HepG2 (cell line): ENCODE measurements at regions not wholly inside any gene's neighbourhood (a gene's known extent, or its start where the extent isn't known, plus 50 kb on each side); places are given as distances from the start of the nearest gene placed in this dataset.

Experiments used
- ATAC-seq: fragments of 200-7000 bp; cut with Tn5 transposase; 3 replicates; pipeline ENCODE4 v1.9.1; 2020; ENCODE audit warnings: mild to moderate bottlenecking, moderate library complexity
- BruUV-seq: library from RNA; stranded (reverse); fragments of 400-500 nt; replicated peaks from 2 replicates; lab custom pipeline; 2021; lab: Mats Ljungman, UMichigan
- CTCF ChIA-PET: fragments of 300-600 bp; formaldehyde crosslinking; extraction: SDS; loops from one replicate; lab custom pipeline; 2021; ENCODE audit warnings: low total read pairs, inconsistent platforms, low intra/inter-chr PET ratio; lab: Yijun Ruan, JAX
- POLR2A ChIA-PET: fragments of 350-600 bp; sonication (Branson Sonifier 250); formaldehyde crosslinking; loops from one replicate; lab custom pipeline; 2020; ENCODE audit warnings: antibody characterized with exemption, inconsistent platforms; lab: Yijun Ruan, JAX
- DNase-seq: peaks from one replicate; pipeline ENCODE4 v3.0.0-alpha.2; 2015; ENCODE audit warnings: low spot score
- FAIRE-seq: peaks from 3 replicates; lab custom pipeline; 2011; peaks lifted over from hg19 to GRCh38; lab: Jason Lieb, UNC
- H2AFZ ChIP-seq: one replicate; pipeline ENCODE4 v1.6.1; 2011; ENCODE audit warnings: low read length, inconsistent platforms
- H3K27ac ChIP-seq: fragments of 300-600 bp; 3 replicates; pipeline ENCODE4 v1.8.0; 2011; ENCODE audit warnings: mixed run types, mild to moderate bottlenecking, mixed read lengths, low read length, inconsistent platforms; ENCODE audit not compliant: insufficient read depth; ENCODE audit errors: extremely low read length
- H3K27me3 ChIP-seq, 2 experiments: fragments of 200-600 bp in 1 of 2; 2 replicates in 1 of 2; 3 replicates in 1 of 2; pipeline versions ENCODE4 v1.6.0 to v1.8.0; 2011; ENCODE audit warnings: low read length in 2 of 2, mild to moderate bottlenecking in 2 of 2, moderate library complexity in 2 of 2, inconsistent platforms in 1 of 2; ENCODE audit not compliant: insufficient read depth in 2 of 2, control insufficient read depth in 1 of 2
- H3K36me3 ChIP-seq, 2 experiments: fragments of 200-600 bp in 1 of 2; replicated peaks in 1 of 2; 2 replicates in 1 of 2; 3 replicates in 1 of 2; pipeline versions ENCODE4 v1.5.1 to v1.8.0; 2011; ENCODE audit warnings: low read length in 2 of 2, inconsistent platforms in 1 of 2; ENCODE audit not compliant: insufficient read depth in 2 of 2, control insufficient read depth in 1 of 2
- H3K4me1 ChIP-seq: 2 replicates; pipeline ENCODE4 v1.5.1; 2012; ENCODE audit warnings: low read length, inconsistent platforms; ENCODE audit not compliant: insufficient read depth
- H3K4me2 ChIP-seq: 2 replicates; pipeline ENCODE4 v1.6.0; 2011; ENCODE audit warnings: low read depth, low read length, inconsistent platforms
- H3K4me3 ChIP-seq, 3 experiments: fragments of 200-600 bp in 1 of 3; sonication (generic), shearing (Covaris generic) in 1 of 3; replicated peaks in 1 of 3; 2 replicates each; pipeline ENCODE4 v1.5.1; 2011 to 2016; ENCODE audit warnings: low read length in 3 of 3, inconsistent platforms in 2 of 3, low read depth in 2 of 3, mild to moderate bottlenecking in 2 of 3, control low read depth in 1 of 3, mixed read lengths in 1 of 3; ENCODE audit not compliant: insufficient read depth in 1 of 3
- H3K79me2 ChIP-seq: one replicate; pipeline ENCODE4 v1.6.1; 2011; ENCODE audit warnings: low read length, inconsistent platforms; ENCODE audit not compliant: insufficient read depth
- H3K9ac ChIP-seq: 2 replicates; pipeline ENCODE4 v1.6.0; 2011; ENCODE audit warnings: mild to moderate bottlenecking, low read depth, low read length, inconsistent platforms; ENCODE audit not compliant: insufficient read depth
- H3K9me3 ChIP-seq: 2 replicates; pipeline ENCODE4 v1.5.1; 2012; ENCODE audit warnings: mild to moderate bottlenecking, low read length
- H4K20me1 ChIP-seq: 2 replicates; pipeline ENCODE4 v1.6.0; 2011; ENCODE audit warnings: inconsistent platforms, mild to moderate bottlenecking, low read length, moderate library complexity; ENCODE audit not compliant: insufficient read depth
- FOXO4 ChIP-seq: sonication (generic); formaldehyde crosslinking; conservative IDR thresholded peaks from 2 replicates; pipeline ENCODE4 v1.8.1; 2023; ENCODE audit warnings: missing genetic modification reagents
- RXRA ChIP-seq: sonication (generic); formaldehyde crosslinking; IDR thresholded peaks from 2 replicates; pipeline ENCODE4 v1.5.1; 2020; ENCODE audit warnings: missing genetic modification reagents
- SOX13 ChIP-seq, 3 experiments: fragments of 450-650 bp in 1 of 3; sonication (generic) in 1 of 3; formaldehyde crosslinking in 1 of 3; IDR thresholded peaks in 2 of 3; conservative IDR thresholded peaks in 1 of 3; 2 replicates each; pipeline versions ENCODE4 v1.5.0 to v1.6.1; 2016 to 2020; ENCODE audit warnings: antibody characterized with exemption in 1 of 3, mild to moderate bottlenecking in 1 of 3, missing compliant biosample characterization in 1 of 3, missing genetic modification reagents in 1 of 3, moderate library complexity in 1 of 3
- ZNF329 ChIP-seq: sonication (generic); formaldehyde crosslinking; IDR thresholded peaks from 2 replicates; pipeline ENCODE4 v1.9.0; 2021; ENCODE audit warnings: low read depth, mild to moderate bottlenecking, missing genetic modification reagents
- WGBS: methylation state at CpG from one replicate; pipeline ENCODE4 v1.1.6; 2017; ENCODE audit warnings: low lambda C conversion rate; 5-methylcytosine and 5-hydroxymethylcytosine counted together
- in situ Hi-C: cut with HindIII; loops from 2 replicates; pipeline ENCODE4 v1.10.0; 2017; ENCODE audit warnings: low pct_unique_long_range_greater_than_20kb; ENCODE audit not compliant: extremely low pct_ligation_motif_present
- intact Hi-C: fragments of 100-400 bp; cut with micrococcal nuclease; formaldehyde crosslinking; loops from one replicate; pipeline ENCODE4 v1.10.0; 2022; ENCODE audit not compliant: unreplicated experiment
- TF ChIP-seq, protein P1 (sequence below): sonication (generic); formaldehyde crosslinking; IDR thresholded peaks from 2 replicates; pipeline ENCODE4 v1.5.0; 2020; ENCODE audit warnings: missing genetic modification reagents
- TF ChIP-seq, protein P2 (sequence below), 2 experiments: fragments of 450-650 bp in 1 of 2; sonication (generic) in 1 of 2; formaldehyde crosslinking in 1 of 2; IDR thresholded peaks; 2 replicates each; pipeline versions ENCODE4 v1.6.1 to v1.8.0; 2016 to 2022; ENCODE audit warnings: antibody characterized with exemption in 1 of 2, mild to moderate bottlenecking in 1 of 2, missing genetic modification reagents in 1 of 2

DNA sequence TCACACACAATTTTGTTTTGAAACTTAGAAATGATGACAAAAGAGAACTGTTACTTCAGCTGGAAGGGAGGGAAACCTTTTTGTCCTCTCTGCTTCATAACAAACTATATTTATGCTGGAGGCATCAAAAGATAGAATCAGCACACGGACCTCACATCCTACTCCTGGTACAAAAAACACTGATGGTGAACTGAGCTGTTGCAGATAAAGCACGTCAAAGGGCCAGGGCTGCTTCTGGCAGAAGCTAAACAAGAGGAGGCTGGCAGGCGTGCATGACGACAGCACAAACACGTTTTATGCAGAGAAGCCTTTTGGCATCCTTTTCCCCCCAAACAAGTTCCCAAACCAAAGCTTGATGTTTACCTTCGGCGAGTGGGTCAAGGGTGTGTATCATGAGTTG is 169.6 kb downstream of the SLC24A2 start:
- no peak overlapping the region for H2AFZ ChIP-seq
- H3K9me3 ChIP-seq: no peaks in the 10 kb centered on the region
- WGBS: 3% methylated on average over 7 of the region's 7 CpGs
- H3K4me3 ChIP-seq: no peak overlapping the region
- no peaks in the 10 kb centered on the region for H3K79me2 ChIP-seq
- H3K27me3 ChIP-seq: peaks cover 0 to 9% of the 10 kb centered on the region in 2 experiments; a peak in 2 of 5 replicates
- H3K9ac ChIP-seq: no peak overlapping the region
- ChIA-PET CTCF (no interaction called here), POLR2A (no interaction called here)
- H3K36me3 ChIP-seq: no peaks in the 10 kb centered on the region
- TF ChIP-seq FOXO4 (CRISPR knock-in tag) (no peak), RXRA (CRISPR knock-in tag) (no peak), ZNF329 (CRISPR knock-in tag) (no peak), SOX13 (IDR thresholded peaks at IDR 0.05) (no peak), SOX13 (CRISPR knock-in tag; conservative IDR thresholded peaks at IDR 0.05 in 1 of 2, IDR thresholded peaks at IDR 0.05 in 1 of 2) (no peak)
- TF ChIP-seq, protein P1, sequence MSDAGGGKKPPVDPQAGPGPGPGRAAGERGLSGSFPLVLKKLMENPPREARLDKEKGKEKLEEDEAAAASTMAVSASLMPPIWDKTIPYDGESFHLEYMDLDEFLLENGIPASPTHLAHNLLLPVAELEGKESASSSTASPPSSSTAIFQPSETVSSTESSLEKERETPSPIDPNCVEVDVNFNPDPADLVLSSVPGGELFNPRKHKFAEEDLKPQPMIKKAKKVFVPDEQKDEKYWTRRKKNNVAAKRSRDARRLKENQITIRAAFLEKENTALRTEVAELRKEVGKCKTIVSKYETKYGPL (CRISPR knock-in tag): no peak
- TF ChIP-seq, protein P2, sequence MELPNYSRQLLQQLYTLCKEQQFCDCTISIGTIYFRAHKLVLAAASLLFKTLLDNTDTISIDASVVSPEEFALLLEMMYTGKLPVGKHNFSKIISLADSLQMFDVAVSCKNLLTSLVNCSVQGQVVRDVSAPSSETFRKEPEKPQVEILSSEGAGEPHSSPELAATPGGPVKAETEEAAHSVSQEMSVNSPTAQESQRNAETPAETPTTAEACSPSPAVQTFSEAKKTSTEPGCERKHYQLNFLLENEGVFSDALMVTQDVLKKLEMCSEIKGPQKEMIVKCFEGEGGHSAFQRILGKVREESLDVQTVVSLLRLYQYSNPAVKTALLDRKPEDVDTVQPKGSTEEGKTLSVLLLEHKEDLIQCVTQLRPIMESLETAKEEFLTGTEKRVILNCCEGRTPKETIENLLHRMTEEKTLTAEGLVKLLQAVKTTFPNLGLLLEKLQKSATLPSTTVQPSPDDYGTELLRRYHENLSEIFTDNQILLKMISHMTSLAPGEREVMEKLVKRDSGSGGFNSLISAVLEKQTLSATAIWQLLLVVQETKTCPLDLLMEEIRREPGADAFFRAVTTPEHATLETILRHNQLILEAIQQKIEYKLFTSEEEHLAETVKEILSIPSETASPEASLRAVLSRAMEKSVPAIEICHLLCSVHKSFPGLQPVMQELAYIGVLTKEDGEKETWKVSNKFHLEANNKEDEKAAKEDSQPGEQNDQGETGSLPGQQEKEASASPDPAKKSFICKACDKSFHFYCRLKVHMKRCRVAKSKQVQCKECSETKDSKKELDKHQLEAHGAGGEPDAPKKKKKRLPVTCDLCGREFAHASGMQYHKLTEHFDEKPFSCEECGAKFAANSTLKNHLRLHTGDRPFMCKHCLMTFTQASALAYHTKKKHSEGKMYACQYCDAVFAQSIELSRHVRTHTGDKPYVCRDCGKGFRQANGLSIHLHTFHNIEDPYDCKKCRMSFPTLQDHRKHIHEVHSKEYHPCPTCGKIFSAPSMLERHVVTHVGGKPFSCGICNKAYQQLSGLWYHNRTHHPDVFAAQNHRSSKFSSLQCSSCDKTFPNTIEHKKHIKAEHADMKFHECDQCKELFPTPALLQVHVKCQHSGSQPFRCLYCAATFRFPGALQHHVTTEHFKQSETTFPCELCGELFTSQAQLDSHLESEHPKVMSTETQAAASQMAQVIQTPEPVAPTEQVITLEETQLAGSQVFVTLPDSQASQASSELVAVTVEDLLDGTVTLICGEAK (IDR thresholded peaks at IDR 0.05): no peak
- TF ChIP-seq, protein P2 (CRISPR knock-in tag; IDR thresholded peaks at IDR 0.05): no peak
- no peak overlapping the region for H3K4me2 ChIP-seq
- BruUV-seq: no TSS peak
- no peaks in the 10 kb centered on the region for H3K4me1 ChIP-seq
- H4K20me1 ChIP-seq: no peaks in the 10 kb centered on the region
- intact Hi-C loops: no loop called here
- no peak for ATAC-seq
- DNase-seq: no peak
- no peak overlapping the region for H3K27ac ChIP-seq
- in situ Hi-C loops: no loop called here
- FAIRE-seq: no peak
